NCI-H526 treated with DMSO at 0.1 percent for 48 hours (cell line): ENCODE measurements at regions not wholly inside any gene's neighbourhood (a gene's known extent, or its start where the extent isn't known, plus 50 kb on each side); places are given as distances from the start of the nearest gene placed in this dataset.
"Not testable (repeated sequence)": the region's sequence is repeated elsewhere in the genome, so short reads cannot be mapped to it uniquely, and the experiment has no call there.

Experiments used
- DNase-seq: peaks from one replicate; lab custom pipeline; 2025; lab: John Stamatoyannopoulos, UW

DNA sequence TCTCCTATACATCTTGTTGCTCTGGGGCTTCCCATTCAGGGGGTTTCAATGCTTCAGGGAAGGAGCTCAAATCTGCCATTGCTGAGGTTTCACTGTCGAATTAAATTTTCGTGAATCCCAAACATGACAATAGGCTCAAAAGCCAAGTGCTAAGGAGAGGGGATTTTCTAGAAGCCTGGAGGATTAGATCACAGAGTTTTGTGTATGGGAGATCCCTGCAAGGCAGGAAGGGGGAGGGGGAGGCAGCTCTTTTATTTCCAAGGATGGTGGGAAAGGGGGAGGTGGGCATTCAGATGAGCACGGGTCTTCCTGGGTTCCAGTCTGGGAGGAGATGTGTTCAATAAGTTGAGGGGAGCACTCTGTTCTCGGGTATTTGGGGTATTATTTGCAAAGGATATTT is 69.9 kb upstream of the DLG1 start:
- no peak for DNase-seq

DNA sequence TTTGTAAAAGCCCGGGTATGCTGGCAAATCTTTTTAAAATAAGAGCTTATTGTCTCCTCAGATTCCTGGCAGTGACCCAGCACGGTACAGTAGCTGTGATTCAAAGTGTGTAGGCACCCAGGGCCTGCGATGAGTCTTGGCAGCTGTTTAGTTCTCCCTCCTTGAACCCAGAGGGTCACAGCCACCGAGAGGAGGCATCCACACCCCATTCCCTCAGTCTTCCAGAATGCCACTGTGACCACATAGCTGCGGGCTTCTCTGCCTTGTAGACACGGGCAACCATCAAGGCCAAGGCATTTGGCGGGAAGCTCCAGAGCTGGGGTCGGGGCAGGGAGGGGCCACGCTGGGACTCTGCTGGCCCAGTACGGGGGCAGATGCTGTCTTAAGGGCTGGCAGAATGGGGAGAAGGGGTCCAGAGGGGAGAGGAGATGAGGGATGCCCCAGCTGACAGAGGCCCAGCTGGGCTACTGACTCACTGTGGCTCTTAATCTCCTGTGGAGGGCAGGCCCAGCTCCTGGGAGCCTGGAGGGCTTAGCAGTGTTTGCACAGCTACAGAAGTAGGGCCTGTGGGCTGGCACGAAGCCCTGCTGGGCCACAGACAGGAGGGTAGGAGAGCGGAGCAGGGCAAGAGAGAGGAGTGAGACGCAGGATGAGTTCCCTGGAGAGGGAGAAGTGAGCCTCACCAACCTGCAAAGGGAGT is 68.8 kb upstream of the DLG1 start:
- DNase-seq: no peak

DNA sequence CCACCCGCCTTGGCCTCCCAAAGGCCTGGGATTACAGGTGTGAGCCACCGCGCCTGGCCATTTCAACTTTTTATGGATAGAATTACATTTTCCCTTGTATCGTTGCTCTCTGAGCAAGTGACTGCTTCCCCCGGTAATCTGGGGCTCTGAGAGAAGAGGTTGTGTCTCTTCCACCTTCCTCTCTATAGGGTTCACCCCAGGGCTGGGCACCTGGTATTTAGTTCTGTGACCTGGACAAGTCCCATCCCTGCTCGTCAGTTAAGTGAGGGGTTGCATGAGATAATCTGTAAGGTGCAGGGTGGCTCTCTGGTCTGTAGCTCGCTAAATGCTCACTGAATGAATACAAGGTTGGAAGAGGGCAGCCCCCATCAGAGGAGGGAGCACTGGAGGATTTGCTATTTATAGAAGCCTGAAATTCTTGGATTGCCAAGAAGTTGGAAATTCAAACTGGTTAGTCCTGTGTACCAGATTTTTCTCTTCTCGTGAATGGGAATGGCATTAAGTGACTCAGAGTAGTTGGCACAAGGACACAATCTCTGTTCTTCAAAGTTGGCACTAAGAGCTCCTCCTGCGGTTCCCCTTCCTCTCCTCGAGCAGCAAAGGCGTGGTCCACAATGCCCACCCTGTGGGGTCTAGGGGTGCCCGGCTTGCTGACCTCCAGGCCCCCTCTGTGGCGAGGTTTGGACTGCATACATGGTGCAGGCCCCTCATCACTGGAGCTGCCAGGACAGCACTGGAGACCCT is 68.1 kb upstream of the DLG1 start:
- DNase-seq: no peak

GRCh38 chr3:197365586-197365985 is 67.2 kb upstream of the DLG1 start:
- no peak for DNase-seq

DNA sequence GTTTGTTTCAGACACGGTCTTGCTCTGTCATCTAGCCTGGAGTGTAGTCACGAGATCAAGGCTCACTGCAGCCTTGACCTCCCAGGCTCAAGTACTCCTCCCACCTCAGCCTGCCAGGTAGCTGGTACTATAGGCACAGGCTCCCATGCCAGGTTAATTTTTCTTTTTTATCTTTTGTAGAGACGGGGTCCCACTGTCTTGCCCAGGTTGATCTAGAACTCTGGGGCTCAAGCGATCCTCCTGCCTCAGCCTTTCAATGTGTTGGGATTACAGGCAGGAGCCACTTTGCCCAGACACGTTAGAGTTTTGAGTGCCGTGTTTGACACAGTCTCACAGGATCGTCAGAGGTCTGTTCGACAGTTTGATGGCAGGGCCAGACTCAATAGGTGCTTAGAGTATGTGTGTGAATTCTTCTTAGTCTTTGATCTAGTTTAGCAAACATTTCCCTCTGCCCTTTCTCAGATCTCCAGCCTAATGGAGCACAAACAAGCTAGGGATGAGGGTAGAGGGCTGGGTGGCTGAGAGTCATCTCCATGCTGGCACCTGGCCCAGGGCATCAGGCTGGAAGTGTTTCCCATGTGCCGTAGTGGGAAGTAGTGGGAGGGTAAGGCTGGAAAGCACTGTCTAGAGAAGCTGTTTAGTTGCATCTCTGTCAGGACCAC is 66.1 kb upstream of the DLG1 start:
- DNase-seq: no peak

- no peak for DNase-seq
Observed at GRCh38 chr3:197363553-197364409, 65.4 kb upstream of the DLG1 start.

DNA sequence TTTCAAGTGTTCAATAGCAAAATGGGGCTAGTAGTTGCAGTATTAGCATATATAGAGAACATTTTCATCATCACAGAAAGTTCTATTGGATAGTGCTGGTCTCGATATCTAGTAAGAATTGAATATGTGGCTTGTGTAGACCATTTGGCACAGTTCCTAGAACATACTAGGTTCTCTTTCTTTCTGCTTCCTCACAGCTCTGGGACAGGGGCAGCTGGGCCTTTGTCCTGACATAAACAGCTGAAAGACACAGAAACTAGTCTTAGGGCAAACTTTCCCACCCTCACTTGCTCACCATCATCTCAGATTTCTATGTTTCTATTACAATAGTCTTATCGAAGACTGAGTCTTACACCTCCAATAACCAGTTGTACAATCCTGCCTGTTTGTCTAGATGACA is 63.7 kb upstream of the DLG1 start:
- no peak for DNase-seq

DNA sequence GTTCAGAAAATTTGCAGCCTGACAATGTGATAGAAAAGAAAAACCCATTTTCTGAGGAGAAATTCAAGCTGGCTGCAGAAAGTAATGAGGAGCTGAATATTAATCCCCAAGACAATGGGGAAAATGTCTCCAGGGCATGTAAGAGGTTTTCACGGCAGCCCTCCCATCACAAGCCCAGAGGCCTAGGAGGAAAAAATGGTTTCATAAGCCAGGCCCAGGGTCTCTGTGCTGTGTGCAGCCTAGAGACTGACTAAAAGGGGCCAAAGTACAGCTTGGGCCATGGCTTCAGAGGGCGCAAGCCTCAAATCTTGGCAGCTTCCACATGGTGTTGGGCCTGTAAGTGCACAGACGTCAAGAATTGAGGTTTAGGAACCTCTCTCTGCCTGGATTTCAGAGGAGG is 61.7 kb upstream of the DLG1 start:
- not testable (repeated sequence) for DNase-seq

GRCh38 chr3:197359476-197359875 is 61.1 kb upstream of the DLG1 start:
- DNase-seq: not testable (repeated sequence)

- DNase-seq: no peak
Observed at GRCh38 chr3:197356741-197357140, 58.3 kb upstream of the DLG1 start.

- no peak for DNase-seq
Observed at GRCh38 chr3:197356275-197356674, 57.9 kb upstream of the DLG1 start.

GRCh38 chr3:197355713-197356112 is 57.3 kb upstream of the DLG1 start:
- no peak for DNase-seq

DNA sequence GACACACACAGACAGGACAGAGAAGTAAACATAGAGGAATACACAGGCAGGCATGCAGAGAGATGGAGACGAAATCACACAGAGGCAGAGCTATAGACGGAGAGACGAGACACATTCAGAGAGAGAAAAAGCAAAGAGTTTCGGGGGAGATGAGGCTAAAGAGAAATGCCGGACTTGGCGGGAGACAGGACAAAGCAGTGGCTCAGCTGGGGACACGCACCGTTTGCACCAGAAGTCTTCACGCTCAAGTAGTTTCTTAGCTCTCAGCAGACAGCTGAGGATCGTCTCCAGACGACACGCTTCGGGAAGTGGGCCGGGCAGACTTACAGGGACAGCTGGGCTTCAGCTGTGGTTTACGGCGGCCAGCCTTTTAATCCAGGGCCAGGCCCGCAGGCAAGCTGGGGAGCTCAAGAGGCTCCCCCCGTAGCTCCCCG is 56.2 kb upstream of the DLG1 start:
- DNase-seq: no peak

- no peak for DNase-seq
Observed at GRCh38 chr3:197353867-197354567, 55.6 kb upstream of the DLG1 start.

DNA sequence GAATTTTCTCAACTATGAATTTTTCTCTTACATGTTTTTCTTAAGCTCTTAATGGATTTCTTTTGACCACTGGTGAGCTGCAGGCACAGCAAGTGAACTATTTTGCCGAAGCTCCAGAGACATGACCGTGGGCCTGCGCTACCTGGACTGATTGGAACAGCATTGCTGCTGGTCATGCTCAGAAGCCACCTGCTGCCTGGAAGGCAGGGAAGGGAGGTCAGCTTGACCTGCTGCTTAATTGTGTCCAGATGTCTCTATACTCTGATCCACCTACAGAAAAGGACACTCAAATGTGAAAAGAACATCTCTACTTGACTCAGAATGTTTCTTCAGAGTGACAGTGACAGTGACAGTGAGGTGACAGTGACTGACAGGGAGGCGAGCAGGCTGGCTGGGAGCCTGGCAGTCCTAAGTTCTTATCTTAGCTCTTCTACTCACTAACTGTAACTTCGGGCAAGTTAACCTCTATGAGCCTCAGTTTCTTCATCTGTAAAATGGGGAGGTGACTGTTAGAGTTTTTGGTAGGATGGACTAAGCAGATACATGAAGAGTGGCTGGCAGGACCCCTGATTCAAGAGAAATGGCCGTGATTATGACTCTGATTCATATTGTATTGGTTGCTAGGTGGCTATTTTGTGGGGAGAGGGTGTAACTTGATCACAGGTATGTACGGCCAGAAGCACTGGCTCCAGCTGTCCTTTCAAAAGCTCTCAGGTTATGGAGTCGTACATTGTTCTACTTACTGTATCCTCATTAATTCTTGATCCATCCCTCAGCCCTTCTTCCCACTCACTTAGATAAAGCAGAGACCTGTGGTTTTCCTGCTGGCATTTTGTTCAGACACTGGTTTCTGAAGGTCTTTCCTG is 54.8 kb upstream of the DLG1 start:
- DNase-seq: no peak

- DNase-seq: no peak
Observed at GRCh38 chr3:197352382-197352781, 54.0 kb upstream of the DLG1 start.

GRCh38 chr3:197350446-197350845 is 52.0 kb upstream of the DLG1 start:
- DNase-seq: no peak

GRCh38 chr3:197349368-197349767 is 51.0 kb upstream of the DLG1 start:
- DNase-seq: no peak
